NT2/D1 (cell line): ENCODE measurements at regions not wholly inside any gene's neighbourhood (a gene's known extent, or its start where the extent isn't known, plus 50 kb on each side); places are given as distances from the start of the nearest gene placed in this dataset.

Experiments
- SUZ12 ChIP-seq: IDR thresholded peaks from 2 replicates; pipeline ENCODE4 v1.6.1; 2011; ENCODE audit not compliant: insufficient read length, insufficient read depth; ENCODE audit errors: extremely low read depth
- YY1 ChIP-seq: IDR thresholded peaks from 2 replicates; pipeline ENCODE4 v1.6.1; 2011; ENCODE audit not compliant: insufficient read length, insufficient read depth
- ZNF274 ChIP-seq: IDR thresholded peaks from 2 replicates; pipeline ENCODE4 v1.6.1; 2011; ENCODE audit warnings: mild to moderate bottlenecking, low read depth, low read length

DNA sequence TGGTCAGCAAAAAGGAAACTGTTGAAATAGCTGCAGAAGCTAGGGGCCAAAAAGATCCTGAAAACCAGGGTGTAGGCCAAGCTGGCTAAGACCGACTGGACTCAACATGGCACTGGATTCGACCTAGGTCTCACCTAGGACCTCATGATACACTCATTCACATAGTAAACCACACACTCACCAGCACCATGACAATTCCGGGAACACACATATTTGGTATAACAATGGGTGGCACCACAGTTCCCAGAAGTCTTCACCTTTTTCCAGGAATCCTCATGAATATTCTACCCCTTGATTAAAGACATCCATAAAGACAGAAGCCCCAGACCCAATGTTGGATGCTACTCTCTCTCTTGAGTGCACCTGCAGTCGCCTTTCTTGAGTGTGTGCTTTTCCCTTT is 460.1 kb downstream of the TMEM114 start:
- TF ChIP-seq SUZ12 (no peak), YY1 (no peak), ZNF274 (no peak)
